GM23248 (cell line): ENCODE measurements at regions not wholly inside any gene's neighbourhood (a gene's known extent, or its start where the extent isn't known, plus 50 kb on each side); places are given as distances from the start of the nearest gene placed in this dataset.

ENCODE experiments used
- EZH2 ChIP-seq: fragments of 200-600 bp; sonication (generic); IDR thresholded peaks from 2 replicates; pipeline ENCODE4 v1.6.1; 2018; ENCODE audit warnings: antibody characterized with exemption, mild to moderate bottlenecking; ENCODE audit not compliant: insufficient read depth, poor library complexity, severe bottlenecking
- EZH2phosphoT487 ChIP-seq: fragments of 200-600 bp; sonication (generic); IDR thresholded peaks from 2 replicates; pipeline ENCODE4 v1.6.1; 2018; ENCODE audit warnings: antibody characterized with exemption, moderate library complexity, mild to moderate bottlenecking, low read depth; ENCODE audit not compliant: insufficient read depth

GRCh38 chr5:67542479-67542878 lies 345.9 kb upstream of the CD180 start:
- TF ChIP-seq EZH2 (no peak), EZH2phosphoT487 (no peak)
